Glutamatergic neuron (in vitro differentiated cells): ENCODE measurements at regions not wholly inside any gene's neighbourhood (a gene's known extent, or its start where the extent isn't known, plus 50 kb on each side); places are given as distances from the start of the nearest gene placed in this dataset.

Experiments used
- DNase-seq: peaks from one replicate; pipeline ENCODE4 v3.0.0; 2022
- H3K27ac Mint-ChIP-seq: one replicate; pipeline ENCODE4 v1.8.0; 2020; ENCODE audit warnings: mild to moderate bottlenecking, mixed read lengths, inconsistent platforms; ENCODE audit not compliant: unreplicated experiment
- H3K27me3 Mint-ChIP-seq: one replicate; pipeline ENCODE4 v1.8.0; 2020; ENCODE audit warnings: mild to moderate bottlenecking, moderate library complexity, mixed read lengths, inconsistent platforms; ENCODE audit not compliant: unreplicated experiment
- H3K36me3 Mint-ChIP-seq: one replicate; pipeline ENCODE4 v1.8.0; 2020; ENCODE audit warnings: mild to moderate bottlenecking, mixed read lengths, inconsistent platforms; ENCODE audit not compliant: unreplicated experiment
- H3K4me1 Mint-ChIP-seq: one replicate; pipeline ENCODE4 v1.8.0; 2020; ENCODE audit warnings: mild to moderate bottlenecking, low read depth, mixed read lengths, inconsistent platforms; ENCODE audit not compliant: unreplicated experiment
- H3K4me3 Mint-ChIP-seq: one replicate; pipeline ENCODE4 v1.8.0; 2020; ENCODE audit warnings: mild to moderate bottlenecking, mixed read lengths, inconsistent platforms; ENCODE audit not compliant: unreplicated experiment
- H3K9me3 Mint-ChIP-seq: one replicate; pipeline ENCODE4 v1.8.0; 2020; ENCODE audit warnings: mild to moderate bottlenecking, moderate library complexity, mixed read lengths, inconsistent platforms; ENCODE audit not compliant: unreplicated experiment
- TF ChIP-seq, protein P1 (sequence below): fragments of 200-600 bp; sonication (generic); IDR thresholded peaks from one replicate; pipeline ENCODE4 v1.5.0; 2021; ENCODE audit not compliant: partially characterized antibody, unreplicated experiment

DNA sequence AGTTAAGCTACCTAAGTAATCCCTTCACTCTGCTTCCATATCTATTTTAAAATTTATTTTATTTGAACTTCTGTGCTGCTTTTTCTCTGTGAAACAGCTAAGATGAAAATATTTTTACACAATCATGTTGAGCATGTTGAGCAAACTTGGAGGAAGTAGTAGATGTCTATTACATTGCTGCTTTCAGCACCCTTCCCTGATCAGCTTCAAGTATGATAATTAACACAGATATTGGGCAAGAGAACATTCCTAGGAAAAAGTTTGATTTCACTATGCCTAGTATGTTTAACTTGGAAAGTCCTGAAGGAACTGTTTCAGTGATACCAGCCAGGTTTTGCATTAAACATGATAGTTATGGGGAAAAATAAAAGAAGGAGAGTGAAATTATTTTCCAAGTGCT lies 283.6 kb downstream of the ELAVL2 start:
- no peak for DNase-seq
- Mint-ChIP-seq H3K4me3 (no peak overlapping the region), H3K27ac (peak overlapping the region; percentile 24), H3K4me1 (peaks cover 46% of the 10 kb centered on the region), H3K9me3 (peaks cover 13% of the 10 kb centered on the region), H3K36me3 (peaks cover 9% of the 10 kb centered on the region), H3K27me3 (peaks cover 13% of the 10 kb centered on the region)
- TF ChIP-seq, protein P1, sequence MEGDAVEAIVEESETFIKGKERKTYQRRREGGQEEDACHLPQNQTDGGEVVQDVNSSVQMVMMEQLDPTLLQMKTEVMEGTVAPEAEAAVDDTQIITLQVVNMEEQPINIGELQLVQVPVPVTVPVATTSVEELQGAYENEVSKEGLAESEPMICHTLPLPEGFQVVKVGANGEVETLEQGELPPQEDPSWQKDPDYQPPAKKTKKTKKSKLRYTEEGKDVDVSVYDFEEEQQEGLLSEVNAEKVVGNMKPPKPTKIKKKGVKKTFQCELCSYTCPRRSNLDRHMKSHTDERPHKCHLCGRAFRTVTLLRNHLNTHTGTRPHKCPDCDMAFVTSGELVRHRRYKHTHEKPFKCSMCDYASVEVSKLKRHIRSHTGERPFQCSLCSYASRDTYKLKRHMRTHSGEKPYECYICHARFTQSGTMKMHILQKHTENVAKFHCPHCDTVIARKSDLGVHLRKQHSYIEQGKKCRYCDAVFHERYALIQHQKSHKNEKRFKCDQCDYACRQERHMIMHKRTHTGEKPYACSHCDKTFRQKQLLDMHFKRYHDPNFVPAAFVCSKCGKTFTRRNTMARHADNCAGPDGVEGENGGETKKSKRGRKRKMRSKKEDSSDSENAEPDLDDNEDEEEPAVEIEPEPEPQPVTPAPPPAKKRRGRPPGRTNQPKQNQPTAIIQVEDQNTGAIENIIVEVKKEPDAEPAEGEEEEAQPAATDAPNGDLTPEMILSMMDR: no peak

DNA sequence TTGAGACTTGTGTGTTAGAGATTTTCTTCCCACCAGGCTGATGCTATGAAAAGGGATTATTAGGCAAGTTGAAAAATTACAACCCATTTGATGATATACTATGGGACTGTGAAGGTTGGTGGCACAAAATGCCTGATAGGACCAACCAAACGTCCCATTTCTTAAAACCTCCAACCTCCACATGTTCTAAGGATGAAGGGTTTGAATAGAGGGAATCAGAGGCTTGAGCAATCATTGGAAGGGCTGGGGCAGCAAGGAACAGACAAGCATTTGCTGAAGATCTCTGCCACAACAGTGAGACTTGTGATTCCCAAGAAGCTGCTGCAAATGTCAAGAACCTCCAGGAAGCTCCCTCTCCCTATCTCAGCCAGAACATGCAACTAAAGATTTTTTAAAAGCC lies 283.1 kb downstream of the ELAVL2 start:
- peaks cover 8% of the 10 kb centered on the region for H3K9me3 Mint-ChIP-seq
- H3K4me1 Mint-ChIP-seq: peaks cover 45% of the 10 kb centered on the region
- H3K27ac Mint-ChIP-seq: no peak overlapping the region
- DNase-seq: no peak
- peaks cover 8% of the 10 kb centered on the region for H3K27me3 Mint-ChIP-seq
- no peak overlapping the region for H3K4me3 Mint-ChIP-seq
- TF ChIP-seq, protein P1: no peak
- H3K36me3 Mint-ChIP-seq: peaks cover 9% of the 10 kb centered on the region

DNA sequence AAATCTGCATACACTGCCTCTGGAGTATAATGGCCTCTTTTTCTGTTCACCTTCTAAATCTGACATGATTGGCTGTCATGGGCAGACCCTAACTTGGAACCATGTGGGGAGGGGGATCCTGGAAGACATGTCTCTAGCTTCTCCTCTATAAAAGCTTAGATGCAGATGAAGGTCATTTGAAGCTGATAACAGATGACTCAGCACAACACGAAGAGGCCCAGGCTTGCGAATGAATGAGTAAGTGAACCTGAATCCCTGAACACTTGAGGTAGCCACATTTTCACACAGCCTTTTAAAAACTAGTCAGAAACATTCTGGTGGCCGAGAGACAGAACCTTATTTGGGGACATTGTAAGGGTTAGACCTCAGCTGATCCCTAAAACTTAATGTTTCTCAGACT lies 282.6 kb downstream of the ELAVL2 start:
- H3K4me3 Mint-ChIP-seq: no peak overlapping the region
- TF ChIP-seq, protein P1: no peak
- H3K27ac Mint-ChIP-seq: no peak overlapping the region
- H3K4me1 Mint-ChIP-seq: peaks cover 40% of the 10 kb centered on the region
- peaks cover 4% of the 10 kb centered on the region for H3K9me3 Mint-ChIP-seq
- DNase-seq: no peak
- H3K27me3 Mint-ChIP-seq: peaks cover 3% of the 10 kb centered on the region
- peaks cover 9% of the 10 kb centered on the region for H3K36me3 Mint-ChIP-seq

DNA sequence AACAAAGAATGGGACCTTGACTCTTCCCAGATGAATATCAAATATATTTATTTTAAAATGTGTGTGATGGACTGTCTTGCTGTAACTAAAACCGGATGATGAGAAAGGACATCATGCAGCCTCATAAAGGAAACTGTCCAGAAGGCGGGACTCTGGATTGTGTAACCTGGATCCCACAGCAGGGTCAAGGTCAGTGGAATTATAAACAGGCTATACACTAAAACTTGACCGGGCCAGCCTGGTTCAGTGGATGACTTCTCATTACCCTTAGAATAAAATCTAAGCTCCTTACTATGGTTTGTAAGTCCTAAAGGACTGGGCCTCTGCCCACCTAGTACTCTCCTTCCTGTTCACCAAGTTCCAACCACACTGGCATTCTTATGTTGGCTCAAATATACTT lies 280.3 kb downstream of the ELAVL2 start:
- peaks cover 40% of the 10 kb centered on the region for H3K4me1 Mint-ChIP-seq
- H3K27me3 Mint-ChIP-seq: peaks cover 3% of the 10 kb centered on the region
- no peak overlapping the region for H3K27ac Mint-ChIP-seq
- peaks cover 9% of the 10 kb centered on the region for H3K36me3 Mint-ChIP-seq
- peaks cover 8% of the 10 kb centered on the region for H3K9me3 Mint-ChIP-seq
- DNase-seq: no peak
- H3K4me3 Mint-ChIP-seq: no peak overlapping the region
- TF ChIP-seq, protein P1: no peak

DNA sequence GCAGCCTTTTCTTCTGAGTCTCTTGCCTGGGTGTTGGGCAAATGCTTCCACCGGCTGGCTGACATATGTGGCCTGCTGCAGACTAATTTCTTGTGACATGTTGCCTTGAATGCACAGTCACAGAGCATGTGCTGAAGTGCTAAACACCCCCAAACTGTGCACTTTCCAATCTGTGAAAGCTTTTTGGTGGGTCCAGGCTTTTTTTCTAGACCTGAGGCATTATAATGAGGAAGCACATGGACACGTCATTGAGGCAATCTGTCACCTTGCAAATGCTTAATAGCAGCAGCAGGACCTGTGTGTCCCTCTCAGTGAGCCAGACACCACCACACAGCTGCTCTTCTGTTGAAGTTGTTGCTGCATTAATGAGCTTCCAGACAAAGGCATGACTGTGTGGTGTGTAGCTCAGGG lies 274.7 kb downstream of the ELAVL2 start:
- DNase-seq: peak; percentile 75
- Mint-ChIP-seq H3K4me1 (peaks cover 64% of the 10 kb centered on the region), H3K9me3 (peaks cover 23% of the 10 kb centered on the region), H3K36me3 (peaks cover 9% of the 10 kb centered on the region), H3K27me3 (peaks cover 12% of the 10 kb centered on the region), H3K4me3 (peak overlapping the region; percentile 61), H3K27ac (peak overlapping the region; percentile 97)
- TF ChIP-seq, protein P1: no peak
